ENCODE measurements at regions not wholly inside any gene's neighbourhood (a gene's known extent, or its start where the extent isn't known, plus 50 kb on each side); places are given as distances from the start of the nearest gene placed in this dataset.
A peak's percentile ranks its signal among the peaks of the same experiment; 100 is the strongest.
"Not testable (repeated sequence)": the region's sequence is repeated elsewhere in the genome, so short reads cannot be mapped to it uniquely, and the experiment has no call there.

- H3K27me3 ChIP-seq (ENCODE audit: control insufficient read depth, insufficient read depth, low read length): no peaks in the 10 kb centered on the region
- H3K4me3 ChIP-seq (ENCODE audit: low read depth in 2 of 2, low read length in 2 of 2): no peak overlapping the region
- TF ChIP-seq REST (IDR thresholded peaks at IDR 0.05; ENCODE audit: insufficient read depth in 1 of 2, low read depth in 2 of 2, low read length in 1 of 2) (no peak), CTCF (IDR thresholded peaks at IDR 0.05) (no peak), TCF7L2 (IDR thresholded peaks at IDR 0.05; ENCODE audit: low read depth, low read length) (no peak), SIN3A (IDR thresholded peaks at IDR 0.05; ENCODE audit: borderline replicate concordance, insufficient read depth, low read depth, low read length) (no peak), POLR2AphosphoS5 (IDR thresholded peaks at IDR 0.05; ENCODE audit: low read depth, low read length) (no peak)
- ChIA-PET CTCF (no interaction called here), POLR2A (no interaction called here)
- DNase-seq (ENCODE audit: low read depth, low spot score): no peak
- H3K9me3 ChIP-seq (ENCODE audit: control insufficient read depth, insufficient read depth, low read depth, low read length): no peaks in the 10 kb centered on the region
- H3K36me3 ChIP-seq (ENCODE audit: control insufficient read depth, insufficient read depth, low read length): no peaks in the 10 kb centered on the region
- no peak overlapping the region for H3K27ac ChIP-seq (ENCODE audit: low read length)
- intact Hi-C loops (cut with micrococcal nuclease; ENCODE audit: unreplicated experiment): no loop called here
- in situ Hi-C loops (cut with HindIII; ENCODE audit: low pct_unique_long_range_greater_than_20kb, low sequenced_read_pairs): no loop called here
- no TSS peak for BruUV-seq (replicated peaks)
- H3K4me1 ChIP-seq (ENCODE audit: control insufficient read depth, insufficient read depth, low read length): no peaks in the 10 kb centered on the region
- no peak for ATAC-seq
These were observed 929.1 kb downstream of the LTN1 start for GRCh38 chr21:28063241-28064216.

GRCh38 chr21:28052956-28053355 is 939.7 kb downstream of the LTN1 start:
- H3K4me3 ChIP-seq (ENCODE audit: low read depth in 2 of 2, low read length in 2 of 2); H3K27ac ChIP-seq (ENCODE audit: low read length); DNase-seq (ENCODE audit: low read depth, low spot score); POLR2A ChIA-PET; in situ Hi-C loops (cut with HindIII; ENCODE audit: low pct_unique_long_range_greater_than_20kb, low sequenced_read_pairs); CTCF ChIA-PET; H3K4me1 ChIP-seq (ENCODE audit: control insufficient read depth, insufficient read depth, low read length); H3K9me3 ChIP-seq (ENCODE audit: control insufficient read depth, insufficient read depth, low read depth, low read length); H3K36me3 ChIP-seq (ENCODE audit: control insufficient read depth, insufficient read depth, low read length); ATAC-seq; BruUV-seq (replicated peaks); H3K27me3 ChIP-seq (ENCODE audit: control insufficient read depth, insufficient read depth, low read length): not testable (repeated sequence)
- intact Hi-C loops (cut with micrococcal nuclease; ENCODE audit: unreplicated experiment): loop anchor here (5.0 kb wide), 3 partner anchors 284 to 1201 kb away; no protein-coding TSS in a partner anchor

GRCh38 chr21:28051649-28052048 is 941.0 kb downstream of the LTN1 start:
- BruUV-seq (replicated peaks); H3K4me3 ChIP-seq (ENCODE audit: low read depth in 2 of 2, low read length in 2 of 2); H3K27me3 ChIP-seq (ENCODE audit: control insufficient read depth, insufficient read depth, low read length); H3K9me3 ChIP-seq (ENCODE audit: control insufficient read depth, insufficient read depth, low read depth, low read length); H3K4me1 ChIP-seq (ENCODE audit: control insufficient read depth, insufficient read depth, low read length); H3K36me3 ChIP-seq (ENCODE audit: control insufficient read depth, insufficient read depth, low read length); ATAC-seq; H3K27ac ChIP-seq (ENCODE audit: low read length); in situ Hi-C loops (cut with HindIII; ENCODE audit: low pct_unique_long_range_greater_than_20kb, low sequenced_read_pairs); DNase-seq (ENCODE audit: low read depth, low spot score): not testable (repeated sequence)
- ChIA-PET CTCF (interaction anchor here (0.7 kb wide), 1 partner anchor 1600 kb away, joined by 6 read pairs; no protein-coding TSS in a partner anchor), POLR2A (interaction anchor here (0.7 kb wide), 1 partner anchor 986 kb away, joined by 3 read pairs; no protein-coding TSS in a partner anchor)
- TF ChIP-seq CTCF (IDR thresholded peaks at IDR 0.05): peak; percentile 42; the same call in 1 of the 2 replicates
- intact Hi-C loops (cut with micrococcal nuclease; ENCODE audit: unreplicated experiment): loop anchor here (5.0 kb wide), 3 partner anchors 286 to 1199 kb away; no protein-coding TSS in a partner anchor

GRCh38 chr21:28035692-28036091 is 957.0 kb downstream of the LTN1 start:
- H3K27ac ChIP-seq (ENCODE audit: low read length); in situ Hi-C loops (cut with HindIII; ENCODE audit: low pct_unique_long_range_greater_than_20kb, low sequenced_read_pairs); H3K4me1 ChIP-seq (ENCODE audit: control insufficient read depth, insufficient read depth, low read length); H3K4me3 ChIP-seq (ENCODE audit: low read depth in 2 of 2, low read length in 2 of 2); CTCF ChIA-PET; DNase-seq (ENCODE audit: low read depth, low spot score); H3K36me3 ChIP-seq (ENCODE audit: control insufficient read depth, insufficient read depth, low read length); H3K27me3 ChIP-seq (ENCODE audit: control insufficient read depth, insufficient read depth, low read length); H3K9me3 ChIP-seq (ENCODE audit: control insufficient read depth, insufficient read depth, low read depth, low read length); BruUV-seq (replicated peaks); intact Hi-C loops (cut with micrococcal nuclease; ENCODE audit: unreplicated experiment); ATAC-seq; POLR2A ChIA-PET: not testable (repeated sequence)
